ENCODE measurements at regions not wholly inside any gene's neighbourhood (a gene's known extent, or its start where the extent isn't known, plus 50 kb on each side); places are given as distances from the start of the nearest gene placed in this dataset.

GRCh38 chr2:151120011-151120410, 141.7 kb downstream of the RBM43 start:
- TF ChIP-seq, protein P1, sequence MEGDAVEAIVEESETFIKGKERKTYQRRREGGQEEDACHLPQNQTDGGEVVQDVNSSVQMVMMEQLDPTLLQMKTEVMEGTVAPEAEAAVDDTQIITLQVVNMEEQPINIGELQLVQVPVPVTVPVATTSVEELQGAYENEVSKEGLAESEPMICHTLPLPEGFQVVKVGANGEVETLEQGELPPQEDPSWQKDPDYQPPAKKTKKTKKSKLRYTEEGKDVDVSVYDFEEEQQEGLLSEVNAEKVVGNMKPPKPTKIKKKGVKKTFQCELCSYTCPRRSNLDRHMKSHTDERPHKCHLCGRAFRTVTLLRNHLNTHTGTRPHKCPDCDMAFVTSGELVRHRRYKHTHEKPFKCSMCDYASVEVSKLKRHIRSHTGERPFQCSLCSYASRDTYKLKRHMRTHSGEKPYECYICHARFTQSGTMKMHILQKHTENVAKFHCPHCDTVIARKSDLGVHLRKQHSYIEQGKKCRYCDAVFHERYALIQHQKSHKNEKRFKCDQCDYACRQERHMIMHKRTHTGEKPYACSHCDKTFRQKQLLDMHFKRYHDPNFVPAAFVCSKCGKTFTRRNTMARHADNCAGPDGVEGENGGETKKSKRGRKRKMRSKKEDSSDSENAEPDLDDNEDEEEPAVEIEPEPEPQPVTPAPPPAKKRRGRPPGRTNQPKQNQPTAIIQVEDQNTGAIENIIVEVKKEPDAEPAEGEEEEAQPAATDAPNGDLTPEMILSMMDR (IDR thresholded peaks at IDR 0.05) = no peak
- TF ChIP-seq POLR2A (IDR thresholded peaks at IDR 0.05) = no peak
